SK-N-MC (cell line): ENCODE measurements at regions not wholly inside any gene's neighbourhood (a gene's known extent, or its start where the extent isn't known, plus 50 kb on each side); places are given as distances from the start of the nearest gene placed in this dataset.

Source experiments
- DNase-seq: peaks from one replicate; pipeline ENCODE4 v3.0.0-alpha.2; 2011; ENCODE audit warnings: low read depth, low spot score
- H3K27ac ChIP-seq: fragments of 200-600 bp; sonication (generic); 2 replicates; pipeline ENCODE4 v1.5.1; 2016; ENCODE audit warnings: mixed run types
- H3K36me3 ChIP-seq: fragments of 200-600 bp; sonication (generic); 2 replicates; pipeline ENCODE4 v1.6.1; 2017; ENCODE audit warnings: antibody characterized with exemption, low read length, mixed read lengths; ENCODE audit not compliant: insufficient read depth
- H3K4me3 ChIP-seq: fragments of 200-600 bp; sonication (generic); 2 replicates; pipeline ENCODE4 v1.5.1; 2016
- H3K9ac ChIP-seq: fragments of 200-600 bp; sonication (generic); 2 replicates; pipeline ENCODE4 v1.8.0; 2017; ENCODE audit warnings: mixed run types, mixed read lengths; ENCODE audit not compliant: insufficient read length
- H3K9me3 ChIP-seq: fragments of 200-600 bp; sonication (generic); 2 replicates; pipeline ENCODE4 v1.6.1; 2017; ENCODE audit warnings: low read depth, mild to moderate bottlenecking, antibody characterized with exemption, low read length, moderate library complexity, mixed read lengths
- EZH2 ChIP-seq: fragments of 200-600 bp; sonication (generic); IDR thresholded peaks from one replicate; pipeline ENCODE4 v1.6.1; 2017; ENCODE audit warnings: antibody characterized with exemption
- FOXP2 ChIP-seq: optimal IDR thresholded peaks from 2 replicates; pipeline ENCODE3; 2011; ENCODE audit warnings: mild to moderate bottlenecking, moderate library complexity; ENCODE audit not compliant: insufficient read depth; ENCODE audit errors: extremely low read length, control extremely low read depth
- POLR2AphosphoS5 ChIP-seq: IDR thresholded peaks from 2 replicates; pipeline ENCODE4 v1.6.1; 2012; ENCODE audit warnings: mild to moderate bottlenecking, low read depth, low read length, borderline replicate concordance

DNA sequence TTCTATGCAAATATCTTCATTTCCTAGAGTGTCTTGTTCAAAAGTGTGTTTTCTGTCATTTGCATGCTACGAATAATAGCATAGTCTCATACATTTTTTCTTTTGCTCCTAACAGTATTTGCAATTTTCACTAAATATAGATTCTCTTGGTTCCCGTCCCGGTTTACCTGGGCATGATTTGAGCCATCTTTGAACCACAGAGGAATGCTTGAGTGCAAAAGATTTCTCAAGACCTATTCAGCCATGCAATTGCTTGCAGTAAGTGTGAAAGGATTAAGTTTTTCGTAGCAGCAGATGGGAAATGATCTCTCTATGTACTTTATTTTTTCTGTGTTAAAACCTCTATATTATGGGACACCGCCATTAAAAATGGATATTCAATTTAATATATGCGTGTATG is 733.0 kb downstream of the ZPLD1 start:
- Histone ChIP-seq H3K9ac (no peak overlapping the region), H3K27ac (no peak overlapping the region), H3K9me3 (no peaks in the 10 kb centered on the region), H3K36me3 (no peaks in the 10 kb centered on the region), H3K4me3 (no peak overlapping the region)
- DNase-seq, result no peak
- no peak for TF ChIP-seq EZH2
- TF ChIP-seq POLR2AphosphoS5, result no peak
- no peak for TF ChIP-seq FOXP2

DNA sequence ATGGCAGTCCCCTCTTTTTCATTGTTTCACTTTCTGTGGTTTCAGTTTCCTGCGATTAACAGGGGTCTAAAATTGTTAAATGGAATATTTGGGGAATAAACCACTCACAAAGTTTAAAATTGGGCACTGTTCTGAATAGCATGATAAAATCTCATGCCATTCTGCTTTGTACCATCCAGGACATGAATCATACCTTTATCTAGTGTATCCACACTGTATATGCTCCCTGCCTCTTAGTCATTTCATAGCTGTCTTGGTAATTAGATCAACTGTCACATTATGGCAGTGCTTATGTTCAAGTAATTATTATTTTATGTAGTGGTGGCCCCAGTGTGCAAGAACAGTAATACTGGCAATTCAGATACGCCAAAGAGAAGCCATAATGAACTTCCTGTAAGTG is 734.5 kb downstream of the ZPLD1 start:
- no peak for DNase-seq
- Histone ChIP-seq H3K4me3 (no peak overlapping the region), H3K9ac (no peak overlapping the region), H3K36me3 (no peaks in the 10 kb centered on the region), H3K27ac (no peak overlapping the region), H3K9me3 (no peaks in the 10 kb centered on the region)
- TF ChIP-seq EZH2 (no peak), FOXP2 (no peak), POLR2AphosphoS5 (no peak)

DNA sequence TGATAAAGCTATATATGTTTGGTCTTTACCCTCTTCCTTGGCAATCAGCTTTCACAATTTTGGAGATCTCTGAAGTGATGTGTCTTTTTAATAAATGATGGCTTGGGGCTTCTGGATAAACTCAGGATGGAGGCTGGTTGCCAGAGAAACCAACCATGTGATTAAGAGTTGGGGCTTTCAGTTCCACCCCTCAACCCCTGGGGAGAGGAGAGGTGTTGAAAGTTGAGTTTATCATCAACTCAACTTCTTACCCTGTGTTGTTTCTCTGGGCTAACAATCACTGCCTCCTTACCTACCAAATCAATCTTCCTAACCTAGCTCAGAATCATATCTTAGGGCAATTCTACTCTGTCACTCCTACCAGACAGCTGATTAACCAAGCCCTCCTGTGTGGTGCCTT is 735.8 kb downstream of the ZPLD1 start:
- H3K36me3 ChIP-seq, result no peaks in the 10 kb centered on the region
- TF ChIP-seq FOXP2 (no peak), EZH2 (no peak), POLR2AphosphoS5 (no peak)
- H3K4me3 ChIP-seq, result no peak overlapping the region
- H3K27ac ChIP-seq, result no peak overlapping the region
- no peaks in the 10 kb centered on the region for H3K9me3 ChIP-seq
- no peak for DNase-seq
- no peak overlapping the region for H3K9ac ChIP-seq

DNA sequence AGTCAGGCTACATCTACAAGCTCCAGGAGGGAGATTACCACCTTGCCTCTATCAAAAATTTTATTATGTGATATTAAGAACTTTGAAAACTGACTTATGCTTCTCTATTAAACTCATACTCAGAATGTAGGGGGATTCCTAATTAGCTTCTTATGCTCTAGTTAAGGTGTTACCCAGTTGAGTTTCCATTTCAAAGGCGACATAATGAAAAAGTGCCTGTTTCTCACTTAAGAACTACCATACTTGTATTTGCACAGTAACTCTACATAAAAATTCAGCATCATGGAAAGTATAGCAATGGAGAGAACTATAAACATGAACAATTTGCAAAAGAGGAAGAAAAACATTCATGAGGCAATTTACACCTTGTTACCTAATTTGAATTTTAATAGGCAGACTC is 739.1 kb downstream of the ZPLD1 start:
- no peak for DNase-seq
- Histone ChIP-seq H3K27ac (no peak overlapping the region), H3K9ac (no peak overlapping the region), H3K4me3 (no peak overlapping the region), H3K36me3 (no peaks in the 10 kb centered on the region), H3K9me3 (no peaks in the 10 kb centered on the region)
- TF ChIP-seq POLR2AphosphoS5, result no peak
- no peak for TF ChIP-seq EZH2
- TF ChIP-seq FOXP2, result no peak

DNA sequence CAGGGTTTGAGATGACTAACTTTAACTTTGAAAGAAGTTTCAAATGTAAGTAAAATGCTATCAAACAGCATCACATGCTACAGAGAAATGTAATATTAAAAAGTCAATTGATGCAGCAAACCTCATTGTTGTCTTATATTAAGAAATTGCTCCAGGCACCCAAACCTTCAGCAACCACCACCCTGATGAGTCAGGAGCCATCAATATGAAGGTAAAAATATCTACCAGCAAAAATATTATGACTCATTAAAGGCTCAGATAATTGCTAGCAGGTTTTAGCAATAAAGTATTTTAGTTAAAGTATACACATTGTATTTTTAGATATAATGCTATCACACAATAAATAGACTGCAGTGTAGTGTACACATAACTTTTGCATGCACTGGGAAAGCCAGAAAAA is 746.3 kb downstream of the ZPLD1 start:
- TF ChIP-seq EZH2 (no peak), POLR2AphosphoS5 (no peak), FOXP2 (no peak)
- Histone ChIP-seq H3K36me3 (no peaks in the 10 kb centered on the region), H3K4me3 (no peak overlapping the region), H3K9me3 (no peaks in the 10 kb centered on the region), H3K27ac (no peak overlapping the region), H3K9ac (no peak overlapping the region)
- DNase-seq, result no peak

DNA sequence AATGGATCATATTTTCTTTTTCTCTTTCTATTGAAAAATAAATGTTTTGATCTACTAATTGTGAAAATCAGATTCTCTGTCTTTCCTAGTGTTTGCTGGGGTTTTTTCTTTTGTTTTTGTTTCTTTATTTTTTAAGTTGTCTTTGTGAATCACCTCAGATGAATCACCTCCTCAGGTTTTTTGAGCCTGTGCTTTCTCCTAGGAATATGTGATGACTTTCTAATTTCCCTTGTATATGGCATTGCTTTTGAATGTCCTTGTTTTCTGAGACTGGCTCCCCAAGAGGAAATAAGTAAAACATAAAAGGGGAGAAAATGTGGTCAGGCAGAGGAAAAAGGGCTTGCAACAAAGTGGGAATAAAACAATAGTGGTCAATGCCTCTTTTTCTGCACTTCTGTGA is 750.0 kb downstream of the ZPLD1 start:
- Histone ChIP-seq H3K36me3 (no peaks in the 10 kb centered on the region), H3K27ac (no peak overlapping the region), H3K9ac (no peak overlapping the region), H3K9me3 (no peaks in the 10 kb centered on the region), H3K4me3 (no peak overlapping the region)
- no peak for TF ChIP-seq POLR2AphosphoS5
- TF ChIP-seq FOXP2, result no peak
- no peak for TF ChIP-seq EZH2
- DNase-seq, result no peak

DNA sequence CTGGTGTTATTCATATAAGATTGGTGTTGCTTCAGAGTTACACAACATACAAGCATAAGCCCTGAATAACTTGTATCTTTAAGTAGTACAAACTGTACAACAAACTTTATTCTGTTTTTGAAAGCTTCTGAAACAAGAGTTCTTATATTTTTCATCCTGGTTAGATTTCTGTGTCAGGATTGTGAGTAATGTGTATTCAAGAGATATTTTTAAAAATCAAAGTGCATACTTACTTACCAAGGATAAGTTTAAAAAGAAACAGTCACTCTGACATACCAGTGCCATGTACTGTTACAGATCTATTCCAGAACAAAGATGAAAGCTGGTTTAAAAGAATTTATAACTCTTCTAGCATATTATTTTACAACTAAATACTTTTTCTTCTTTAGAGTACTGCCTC is 755.1 kb downstream of the ZPLD1 start:
- Histone ChIP-seq H3K9ac (no peak overlapping the region), H3K27ac (no peak overlapping the region), H3K36me3 (no peaks in the 10 kb centered on the region), H3K9me3 (no peaks in the 10 kb centered on the region), H3K4me3 (no peak overlapping the region)
- no peak for DNase-seq
- TF ChIP-seq POLR2AphosphoS5 (no peak), FOXP2 (no peak), EZH2 (no peak)

DNA sequence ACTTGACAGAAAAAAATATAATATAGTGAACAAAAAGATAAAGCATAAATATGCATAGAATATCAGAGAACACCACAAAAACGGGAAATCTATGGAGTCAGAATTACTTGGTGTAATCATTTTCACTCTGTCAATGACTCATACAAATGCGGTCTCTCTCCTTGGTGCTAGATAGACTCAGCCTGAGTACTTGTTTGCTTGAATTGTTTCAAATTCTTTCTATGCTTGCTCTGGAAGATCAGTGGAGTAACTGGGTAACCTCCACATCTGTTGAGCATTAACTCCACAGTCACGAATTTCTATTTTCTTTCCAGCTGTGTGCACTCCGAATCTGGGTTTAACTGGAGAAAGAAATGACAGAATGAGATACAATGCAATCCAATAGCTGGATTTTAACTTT is 760.4 kb downstream of the ZPLD1 start:
- TF ChIP-seq POLR2AphosphoS5, result no peak
- TF ChIP-seq FOXP2, result no peak
- no peak for TF ChIP-seq EZH2
- DNase-seq, result peak; percentile 45
- Histone ChIP-seq H3K9me3 (no peaks in the 10 kb centered on the region), H3K27ac (peak overlapping the region; percentile 47; the same call in 1 of the 2 replicates), H3K36me3 (no peaks in the 10 kb centered on the region), H3K4me3 (peak overlapping the region; percentile 14; the same call in 1 of the 2 replicates), H3K9ac (no peak overlapping the region)

DNA sequence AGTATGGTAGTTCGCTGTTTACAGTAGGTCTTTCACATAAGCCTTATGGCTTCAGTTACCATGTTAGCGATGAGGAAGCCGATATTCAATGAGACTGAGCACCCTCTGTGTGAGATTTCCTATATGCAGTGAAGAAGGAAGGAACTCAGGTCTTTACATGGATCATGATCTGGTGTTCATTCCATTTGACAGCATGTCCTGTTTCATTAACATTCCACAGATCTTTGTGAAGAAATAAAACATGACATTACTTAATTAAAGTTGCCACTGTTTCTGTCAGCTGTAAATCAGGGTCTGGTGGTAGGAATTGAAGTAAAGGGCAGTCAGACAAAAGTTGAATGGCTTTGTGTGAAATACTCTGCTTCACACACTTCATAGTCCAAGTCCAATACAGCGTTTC is 768.6 kb downstream of the ZPLD1 start:
- Histone ChIP-seq H3K9me3 (no peaks in the 10 kb centered on the region), H3K9ac (no peak overlapping the region), H3K4me3 (no peak overlapping the region), H3K27ac (no peak overlapping the region), H3K36me3 (no peaks in the 10 kb centered on the region)
- DNase-seq, result no peak
- TF ChIP-seq FOXP2 (no peak), EZH2 (no peak), POLR2AphosphoS5 (no peak)
